ENCODE measurements at regions not wholly inside any gene's neighbourhood (a gene's known extent, or its start where the extent isn't known, plus 50 kb on each side); places are given as distances from the start of the nearest gene placed in this dataset.

- DNase-seq, result no peak
These were observed 80.2 kb upstream of the NUDT4 start for GRCh38 chr12:93297536-93297935.

GRCh38 chr12:93299262-93299846 lies 78.4 kb upstream of the NUDT4 start:
- DNase-seq, result no peak

DNA sequence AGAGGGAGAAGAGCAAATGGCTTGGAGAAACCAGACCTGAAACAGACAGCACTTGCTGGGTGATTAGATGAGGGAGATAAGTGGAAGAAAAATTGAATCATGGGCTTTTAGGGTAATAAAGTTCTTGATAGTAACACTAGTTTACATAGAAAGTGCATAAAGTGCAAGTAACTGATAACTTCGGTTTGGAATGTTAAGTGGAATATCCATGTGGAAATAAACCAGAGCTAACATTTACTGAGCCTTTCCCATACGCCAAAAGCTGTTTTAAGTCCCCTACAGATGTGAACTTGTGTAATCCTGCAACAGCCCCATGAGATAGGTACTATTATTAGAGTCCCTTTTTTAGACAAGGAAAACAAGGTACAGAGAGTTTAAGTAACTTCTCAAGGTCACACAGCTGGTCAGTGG lies 77.1 kb upstream of the NUDT4 start:
- DNase-seq, result no peak

DNA sequence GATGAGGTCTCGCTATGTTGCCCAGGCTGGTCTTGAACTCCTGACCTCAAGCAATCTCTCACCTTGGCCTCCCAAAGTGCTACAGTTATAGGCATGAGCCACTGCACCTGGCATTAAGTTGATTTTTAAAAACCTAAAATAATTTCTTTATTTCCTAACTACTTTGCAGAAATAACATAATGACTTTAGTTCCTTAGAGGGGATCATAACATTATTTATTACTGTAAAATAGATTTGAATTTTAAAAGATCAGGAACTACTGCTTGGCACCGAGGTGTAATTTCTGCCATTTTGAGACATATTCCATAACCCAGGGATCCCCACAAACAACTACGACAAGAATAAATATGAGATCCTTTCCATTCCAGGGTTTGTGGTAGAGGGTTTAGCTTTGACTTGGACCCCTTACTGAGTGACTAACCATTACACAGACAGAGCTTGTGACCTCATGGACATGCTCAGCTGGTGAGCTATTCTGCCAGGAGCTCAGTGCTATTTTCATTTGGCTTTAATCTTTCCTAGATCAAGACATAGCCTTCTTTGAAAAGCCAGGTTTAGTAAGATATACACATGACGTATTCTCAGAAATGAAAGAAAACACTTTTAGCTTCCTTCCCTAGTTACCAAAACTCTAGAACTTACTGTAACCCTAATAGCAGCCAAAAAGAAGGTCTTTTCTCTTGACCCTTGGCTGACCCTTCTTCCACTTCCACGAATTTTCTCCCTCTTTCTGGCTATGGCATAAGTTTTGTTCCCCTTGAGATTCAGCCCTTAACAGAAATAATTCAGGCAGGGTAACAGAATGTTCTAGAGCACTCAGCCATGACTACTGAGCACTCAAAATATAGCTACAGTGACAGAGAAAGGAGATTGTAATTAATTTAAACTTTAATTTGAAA lies 75.1 kb upstream of the NUDT4 start:
- no peak for DNase-seq

GRCh38 chr12:93306636-93307035 lies 71.1 kb upstream of the NUDT4 start:
- no peak for DNase-seq

DNA sequence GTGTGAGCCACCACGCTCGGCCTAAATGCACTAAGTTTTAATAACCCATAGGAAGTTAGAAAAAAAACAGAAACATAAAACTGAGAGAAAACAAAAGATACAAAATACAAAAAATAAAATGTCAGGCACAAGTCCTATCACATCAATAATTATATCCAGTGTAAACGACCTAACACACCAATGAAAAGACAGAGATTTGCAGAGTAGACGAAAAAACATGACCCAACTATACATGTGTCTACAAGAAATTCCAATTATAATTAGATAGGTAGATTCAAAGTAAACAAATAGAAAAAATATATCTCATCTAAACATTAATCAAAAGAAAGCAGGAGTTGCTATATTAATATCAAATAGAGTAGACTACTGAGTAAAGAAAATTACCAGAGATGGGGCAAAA lies 69.4 kb upstream of the NUDT4 start:
- DNase-seq, result no peak

- no peak for DNase-seq
These were observed 65.9 kb upstream of the NUDT4 start for GRCh38 chr12:93311827-93312226.

- DNase-seq, result no peak
These were observed 63.6 kb upstream of the NUDT4 start for GRCh38 chr12:93314177-93314497.

GRCh38 chr12:93315385-93315906 lies 62.3 kb upstream of the NUDT4 start:
- DNase-seq, result no peak

DNA sequence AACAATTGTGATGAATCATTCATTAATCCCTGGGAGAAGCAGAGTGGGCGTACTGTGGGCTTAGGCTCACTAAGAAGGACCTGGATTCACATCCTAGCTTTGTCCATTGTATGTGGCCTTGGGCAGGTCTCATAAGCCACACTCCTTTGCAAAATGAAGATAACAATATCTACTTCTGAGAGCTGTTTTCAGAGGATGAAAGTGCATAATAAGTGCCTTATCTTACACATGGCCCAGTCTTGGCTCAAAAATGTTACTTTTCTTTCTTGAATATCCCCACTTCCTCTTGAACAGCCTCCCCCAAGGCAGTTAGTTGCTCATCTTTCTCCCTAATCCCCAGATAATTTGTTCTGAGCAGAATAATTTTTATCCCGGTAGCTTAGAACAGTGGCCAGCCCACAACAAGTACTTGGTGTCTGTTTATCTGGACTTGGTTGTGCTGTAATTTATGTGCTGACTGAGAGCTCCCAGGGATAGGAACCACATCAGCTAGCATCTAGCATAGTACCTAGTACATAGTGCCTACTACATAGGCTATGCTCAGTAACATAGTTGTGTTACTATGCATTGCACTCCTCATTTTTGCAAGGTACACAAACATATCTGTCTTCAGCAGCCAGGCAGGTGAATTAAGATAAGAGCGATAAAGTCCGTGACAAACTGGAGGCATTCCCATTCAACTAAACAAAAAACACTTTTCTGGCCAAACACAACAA lies 61.7 kb upstream of the NUDT4 start:
- peak; percentile 20 for DNase-seq

DNA sequence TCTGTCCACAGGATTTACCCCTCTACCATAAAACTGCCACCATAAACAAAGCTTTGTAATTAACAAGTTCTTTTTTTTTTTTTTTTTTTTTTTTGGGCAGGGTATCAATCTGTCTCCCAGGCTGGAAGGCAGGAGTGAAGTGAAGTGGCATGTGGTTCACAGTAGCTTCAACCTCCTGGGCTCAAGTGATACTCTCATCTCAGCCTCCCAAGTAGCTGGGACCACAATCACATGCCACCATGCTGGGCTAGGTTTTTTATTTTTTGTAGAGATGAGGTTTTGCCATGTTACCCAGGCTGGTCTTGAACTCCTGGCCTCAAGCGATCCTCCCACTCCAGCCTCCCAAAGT lies 61.1 kb upstream of the NUDT4 start:
- no peak for DNase-seq

- no peak for DNase-seq
These were observed 60.5 kb upstream of the NUDT4 start for GRCh38 chr12:93317227-93317626.

GRCh38 chr12:93318720-93319522 lies 58.8 kb upstream of the NUDT4 start:
- no peak for DNase-seq

GRCh38 chr12:93319523-93320050 lies 58.1 kb upstream of the NUDT4 start:
- DNase-seq, result no peak

- DNase-seq, result no peak
These were observed 54.9 kb upstream of the NUDT4 start for GRCh38 chr12:93322784-93323183.

DNA sequence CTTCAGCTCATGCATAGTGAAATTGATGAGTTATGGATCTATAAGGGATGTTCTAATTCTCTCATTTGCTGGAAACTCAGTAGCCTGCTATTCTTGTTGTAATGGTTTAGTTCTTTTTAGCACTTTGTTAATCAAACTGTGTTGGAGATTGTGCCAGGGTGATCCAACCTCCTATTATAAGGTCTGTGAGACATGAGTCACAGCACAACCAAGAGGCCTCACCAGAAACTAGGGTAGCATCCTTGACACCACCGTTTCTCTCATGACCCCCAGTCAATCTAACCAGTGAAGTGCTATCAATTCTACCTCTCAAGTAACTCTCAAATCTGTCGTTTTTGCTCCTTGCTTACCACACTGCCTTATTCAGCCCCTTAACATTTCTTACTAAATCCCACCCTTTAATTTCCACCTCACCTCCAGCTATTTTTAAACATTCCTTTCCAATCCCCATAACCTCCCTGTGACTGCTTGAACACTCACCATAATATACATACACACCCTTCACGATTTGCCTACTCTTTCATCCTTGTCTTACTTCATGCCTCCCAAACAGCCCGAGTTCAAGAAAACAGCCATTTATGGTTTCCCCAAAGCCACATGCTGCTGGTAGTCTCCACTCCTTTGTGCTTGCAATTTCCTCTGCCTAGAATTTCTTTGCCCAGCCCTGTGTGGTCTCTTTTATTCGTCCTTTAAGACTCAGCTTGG lies 53.9 kb upstream of the NUDT4 start:
- no peak for DNase-seq

DNA sequence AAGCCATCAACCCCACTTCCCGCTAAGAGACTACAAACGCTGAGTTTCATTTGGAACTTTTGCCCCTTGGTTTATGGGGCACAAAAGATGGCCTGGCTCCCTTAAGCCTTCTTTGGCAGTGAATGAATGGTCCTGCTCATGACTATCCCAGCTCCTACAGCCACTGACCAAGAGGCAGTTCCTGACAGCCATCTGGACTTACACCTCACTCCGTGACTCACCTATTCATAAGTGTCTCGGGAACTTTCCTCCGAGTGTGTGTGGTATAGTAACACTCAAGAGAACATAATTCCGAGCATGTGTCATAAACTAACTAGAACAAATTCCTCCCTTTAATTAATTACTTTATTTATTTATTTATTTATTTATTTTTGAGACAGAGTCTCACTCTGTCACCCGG lies 51.9 kb upstream of the NUDT4 start:
- no peak for DNase-seq
